ENCODE measurements at regions not wholly inside any gene's neighbourhood (a gene's known extent, or its start where the extent isn't known, plus 50 kb on each side); places are given as distances from the start of the nearest gene placed in this dataset.

DNA sequence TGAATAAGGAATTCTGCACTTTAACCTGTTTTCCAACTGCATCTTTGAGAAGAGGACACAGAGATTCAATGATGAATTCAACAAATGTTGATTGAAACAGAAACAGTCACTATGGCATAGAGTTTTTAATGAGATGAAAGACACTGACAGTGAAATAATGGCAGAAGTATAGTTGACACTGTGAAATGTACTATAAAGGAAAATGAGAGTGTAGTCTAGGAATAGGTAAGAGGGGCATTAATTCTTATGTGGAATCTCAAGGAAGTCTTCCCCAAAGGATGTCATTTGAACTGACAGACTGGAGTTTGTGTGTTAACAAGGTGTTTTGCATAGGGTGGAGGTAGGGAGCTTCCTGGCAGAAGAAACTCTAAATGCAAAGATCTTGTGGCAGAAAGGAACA, 566.2 kb downstream of the TDRD15 start:
- TF ChIP-seq CTCF (IDR thresholded peaks at IDR 0.05) (no peak), POLR2A (IDR thresholded peaks at IDR 0.05) (no peak)
